WI38 (cell line): ENCODE measurements at regions not wholly inside any gene's neighbourhood (a gene's known extent, or its start where the extent isn't known, plus 50 kb on each side); places are given as distances from the start of the nearest gene placed in this dataset.

Source experiments
- H3K4me3 ChIP-seq: 2 replicates; pipeline ENCODE4 v1.5.1; 2011; ENCODE audit warnings: low read depth, mild to moderate bottlenecking, control low read depth, low read length
- TF ChIP-seq, protein P1 (sequence below): IDR thresholded peaks from 2 replicates; pipeline ENCODE4 v1.5.1; 2012; ENCODE audit warnings: low read depth, mild to moderate bottlenecking, control low read depth, low read length

- no peak overlapping the region for H3K4me3 ChIP-seq
- TF ChIP-seq, protein P1, sequence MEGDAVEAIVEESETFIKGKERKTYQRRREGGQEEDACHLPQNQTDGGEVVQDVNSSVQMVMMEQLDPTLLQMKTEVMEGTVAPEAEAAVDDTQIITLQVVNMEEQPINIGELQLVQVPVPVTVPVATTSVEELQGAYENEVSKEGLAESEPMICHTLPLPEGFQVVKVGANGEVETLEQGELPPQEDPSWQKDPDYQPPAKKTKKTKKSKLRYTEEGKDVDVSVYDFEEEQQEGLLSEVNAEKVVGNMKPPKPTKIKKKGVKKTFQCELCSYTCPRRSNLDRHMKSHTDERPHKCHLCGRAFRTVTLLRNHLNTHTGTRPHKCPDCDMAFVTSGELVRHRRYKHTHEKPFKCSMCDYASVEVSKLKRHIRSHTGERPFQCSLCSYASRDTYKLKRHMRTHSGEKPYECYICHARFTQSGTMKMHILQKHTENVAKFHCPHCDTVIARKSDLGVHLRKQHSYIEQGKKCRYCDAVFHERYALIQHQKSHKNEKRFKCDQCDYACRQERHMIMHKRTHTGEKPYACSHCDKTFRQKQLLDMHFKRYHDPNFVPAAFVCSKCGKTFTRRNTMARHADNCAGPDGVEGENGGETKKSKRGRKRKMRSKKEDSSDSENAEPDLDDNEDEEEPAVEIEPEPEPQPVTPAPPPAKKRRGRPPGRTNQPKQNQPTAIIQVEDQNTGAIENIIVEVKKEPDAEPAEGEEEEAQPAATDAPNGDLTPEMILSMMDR, result no peak
Observed at GRCh38 chr1:87521452-87521851, 192.8 kb downstream of the LMO4 start.

DNA sequence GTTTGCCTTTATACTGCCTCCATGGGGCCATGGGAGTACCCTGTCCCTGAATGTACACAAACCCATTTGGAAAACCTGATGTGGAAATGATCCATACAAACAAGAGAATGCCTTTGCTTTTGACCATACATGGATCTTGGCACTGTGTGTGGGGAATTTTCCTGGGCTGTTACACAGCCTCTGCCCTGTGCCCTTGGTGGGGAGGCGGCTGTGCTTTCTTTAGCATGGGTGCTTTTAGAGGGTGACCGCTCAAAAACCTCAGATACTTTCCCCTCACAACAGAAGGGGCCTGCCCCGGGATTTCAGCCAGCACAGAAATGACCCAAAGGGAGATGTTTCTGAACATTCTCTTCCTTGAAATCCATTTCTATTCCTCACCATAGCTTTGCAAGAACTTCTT, 194.8 kb downstream of the LMO4 start:
- TF ChIP-seq, protein P1, result no peak
- H3K4me3 ChIP-seq, result no peak overlapping the region

GRCh38 chr1:87524021-87524754, 195.5 kb downstream of the LMO4 start:
- TF ChIP-seq, protein P1, result no peak
- no peak overlapping the region for H3K4me3 ChIP-seq

GRCh38 chr1:87528754-87529517, 200.3 kb downstream of the LMO4 start:
- TF ChIP-seq, protein P1, result no peak
- no peak overlapping the region for H3K4me3 ChIP-seq

DNA sequence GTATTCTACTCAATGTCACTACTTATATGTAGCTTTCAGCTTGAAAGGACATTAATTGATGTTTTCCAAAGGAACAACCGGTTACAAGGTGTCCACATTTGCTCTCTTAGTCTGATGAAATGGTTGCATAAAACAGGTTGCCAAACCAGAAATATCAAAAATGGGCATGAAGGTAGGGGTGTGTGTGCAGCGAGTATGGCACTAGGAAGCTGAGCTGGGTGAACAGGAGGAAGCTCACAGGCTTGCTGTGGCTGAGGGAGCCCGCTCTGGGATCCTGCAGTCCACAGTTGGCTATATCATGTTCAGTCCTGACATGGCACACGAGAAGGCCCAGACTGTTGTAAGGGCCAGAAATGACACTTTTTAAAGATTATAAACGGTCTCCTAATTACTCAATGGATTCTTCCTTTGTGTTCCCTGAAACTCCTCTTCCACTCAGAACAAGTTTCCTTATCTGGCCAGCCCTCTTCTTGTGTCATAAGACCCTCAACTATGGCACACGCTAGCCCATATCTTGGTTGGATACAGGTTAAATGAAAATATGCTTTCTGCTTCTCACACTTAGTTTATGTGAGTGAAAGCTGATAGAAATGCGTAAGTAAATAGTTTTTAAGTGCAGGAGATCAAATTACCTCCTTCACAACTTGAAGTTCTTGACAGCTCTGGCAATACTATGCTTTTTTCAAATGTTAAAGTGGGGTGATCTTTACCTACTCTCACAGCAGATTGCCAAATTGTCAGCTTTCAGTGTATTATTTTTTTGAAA, 201.5 kb downstream of the LMO4 start:
- TF ChIP-seq, protein P1, result no peak
- no peak overlapping the region for H3K4me3 ChIP-seq

DNA sequence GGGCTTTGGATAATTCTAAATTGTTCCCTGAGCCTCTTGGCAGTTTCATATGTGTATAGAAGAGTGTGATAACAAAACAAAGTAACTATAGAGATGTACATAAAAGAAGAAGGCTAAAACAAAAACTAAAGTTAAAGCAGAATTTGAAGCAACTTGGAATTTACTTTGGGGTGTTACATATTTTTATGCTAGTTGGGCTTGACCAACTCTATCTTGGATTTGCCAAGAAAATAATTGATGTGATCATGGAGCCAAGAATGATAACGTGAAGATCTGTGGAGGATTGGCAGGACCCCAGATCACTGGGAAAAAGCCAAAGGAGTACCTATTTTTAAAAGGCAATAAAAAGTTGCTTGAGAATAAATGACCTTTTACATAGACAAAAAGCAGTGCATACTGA, 206.9 kb downstream of the LMO4 start:
- no peak overlapping the region for H3K4me3 ChIP-seq
- TF ChIP-seq, protein P1, result no peak
